Forelimb muscle (tissue), 1 donor: ENCODE measurements at regions not wholly inside any gene's neighbourhood (a gene's known extent, or its start where the extent isn't known, plus 50 kb on each side); places are given as distances from the start of the nearest gene placed in this dataset.

Source experiments
- DNase-seq: peaks from one replicate; pipeline ENCODE4 v3.0.0-alpha.2; 2013; ENCODE audit warnings: low read depth

GRCh38 chr4:33268776-33269175, 2548.6 kb downstream of the PCDH7 start:
- DNase-seq = no peak

DNA sequence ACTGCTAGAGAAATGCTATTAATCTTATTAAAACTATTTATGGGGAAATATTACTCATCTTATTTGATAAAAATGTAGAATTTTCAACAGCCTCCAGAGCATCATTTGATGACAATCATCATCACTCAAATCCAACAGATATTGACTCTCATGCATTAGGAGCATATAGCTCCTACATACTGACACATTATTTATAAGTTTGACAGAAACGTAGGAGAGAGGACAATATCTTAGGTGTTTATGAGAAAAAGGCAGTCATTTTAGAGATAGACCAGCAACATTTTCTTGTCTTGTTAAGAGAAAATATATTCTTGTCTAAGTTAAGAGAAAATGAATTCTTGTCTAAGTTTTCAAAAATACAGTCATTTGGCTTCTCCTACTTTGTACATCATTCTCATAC, 2550.2 kb downstream of the PCDH7 start:
- DNase-seq = no peak

GRCh38 chr4:33272722-33273121, 2552.6 kb downstream of the PCDH7 start:
- DNase-seq = no peak

GRCh38 chr4:33283818-33284217, 2563.6 kb downstream of the PCDH7 start:
- no peak for DNase-seq

- no peak for DNase-seq
These were observed 2576.8 kb downstream of the PCDH7 start for GRCh38 chr4:33296876-33297455.

GRCh38 chr4:33302321-33302720, 2582.2 kb downstream of the PCDH7 start:
- DNase-seq = no peak

DNA sequence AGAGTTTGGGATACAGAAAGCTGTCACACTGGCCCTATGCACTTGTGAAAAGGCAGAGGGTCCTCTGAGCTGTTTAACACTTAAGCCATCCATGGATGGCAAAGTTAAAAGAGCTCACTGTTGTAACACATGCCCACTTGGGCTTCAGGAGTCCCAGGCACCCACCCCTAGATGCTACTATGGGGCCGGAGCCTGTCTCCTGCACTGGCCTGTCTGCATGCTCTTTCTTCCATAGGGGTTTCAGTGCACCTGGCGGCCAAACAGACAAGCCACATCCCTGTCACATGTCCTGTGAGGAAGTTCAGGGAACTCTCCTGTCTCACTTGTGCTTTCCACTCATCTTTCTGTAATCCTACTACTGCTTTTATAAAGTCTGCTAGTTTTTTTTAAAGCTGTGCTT, 2586.0 kb downstream of the PCDH7 start:
- no peak for DNase-seq

DNA sequence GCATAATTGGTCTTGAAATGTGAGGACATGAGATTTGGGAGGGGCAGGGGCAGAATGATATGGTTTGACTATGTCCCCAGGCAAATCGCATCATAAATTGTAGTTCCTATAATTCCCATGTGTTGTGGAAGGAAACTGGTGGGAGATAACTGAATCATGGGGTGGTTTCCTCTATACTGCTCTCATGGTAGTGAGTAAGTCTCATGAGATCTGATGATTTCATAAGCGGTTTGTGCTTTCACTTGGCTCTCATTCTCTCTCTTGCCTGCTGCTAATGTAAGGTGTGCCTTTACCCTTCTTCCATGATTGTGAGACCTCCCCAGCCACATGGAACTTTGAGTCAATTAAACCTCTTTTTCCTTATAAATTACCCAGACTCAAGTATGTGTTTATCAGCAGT, 2595.9 kb downstream of the PCDH7 start:
- DNase-seq = no peak

- no peak for DNase-seq
These were observed 2596.4 kb downstream of the PCDH7 start for GRCh38 chr4:33316578-33316977.

DNA sequence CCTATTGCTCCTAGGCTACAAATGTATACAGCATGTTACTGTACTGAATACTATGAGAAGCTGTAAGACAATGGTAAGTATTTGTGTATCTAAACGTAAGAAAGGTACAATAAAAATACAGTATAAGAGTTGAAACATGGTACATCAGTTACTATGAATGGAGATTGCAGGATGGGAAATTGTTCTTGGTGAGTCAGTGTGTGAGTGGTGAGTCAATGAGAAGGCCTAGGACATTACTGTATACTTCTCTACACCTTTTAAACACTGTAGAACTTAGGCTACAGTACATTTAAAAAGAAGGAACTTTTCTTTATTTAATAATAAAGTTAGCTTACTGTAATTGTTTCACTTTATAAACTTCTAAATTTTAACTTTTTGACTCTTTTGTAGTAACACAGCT, 2603.2 kb downstream of the PCDH7 start:
- DNase-seq = no peak

DNA sequence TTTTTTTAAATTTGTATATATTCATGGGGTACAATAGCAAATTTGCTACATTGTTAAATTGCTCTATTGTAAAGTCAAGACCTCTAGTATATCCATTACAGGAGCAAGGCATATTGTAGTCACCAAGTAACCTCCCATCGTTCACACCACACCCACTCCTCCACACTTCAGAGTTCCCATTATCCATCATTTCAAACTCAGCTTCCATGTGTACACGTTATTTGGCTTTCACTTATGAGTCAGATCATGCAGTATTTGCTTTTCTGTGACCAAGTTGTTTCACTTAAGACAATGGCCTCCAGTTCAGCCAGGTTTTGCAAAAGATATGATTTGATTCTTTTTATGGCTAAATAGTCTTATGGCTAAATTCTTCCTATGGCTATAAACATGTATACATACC, 2614.2 kb downstream of the PCDH7 start:
- no peak for DNase-seq

- no peak for DNase-seq
These were observed 2619.6 kb downstream of the PCDH7 start for GRCh38 chr4:33339762-33340161.

- DNase-seq = no peak
These were observed 2620.0 kb downstream of the PCDH7 start for GRCh38 chr4:33340168-33340567.

GRCh38 chr4:33349376-33349775, 2629.2 kb downstream of the PCDH7 start:
- DNase-seq = peak; percentile 4

DNA sequence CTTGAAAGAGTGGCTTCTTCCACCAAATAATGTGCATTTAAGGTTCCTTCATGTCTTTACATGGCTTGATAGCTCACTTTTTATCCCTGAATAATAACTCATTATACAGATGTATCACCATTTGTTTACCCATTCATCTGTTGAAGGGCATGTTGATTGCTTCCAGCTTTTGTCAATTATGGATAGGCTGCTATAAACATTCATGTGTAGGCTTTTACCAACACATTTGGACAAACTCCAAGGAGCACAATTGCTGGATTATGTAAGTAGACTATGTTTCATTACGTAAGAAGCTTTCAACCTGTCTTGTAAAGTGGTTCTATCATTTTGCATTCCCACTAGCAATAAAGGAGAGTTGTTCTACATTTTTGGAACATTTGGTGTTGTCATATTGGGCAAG, 2637.0 kb downstream of the PCDH7 start:
- DNase-seq = no peak

- DNase-seq = no peak
These were observed 2649.3 kb downstream of the PCDH7 start for GRCh38 chr4:33369446-33369845.

DNA sequence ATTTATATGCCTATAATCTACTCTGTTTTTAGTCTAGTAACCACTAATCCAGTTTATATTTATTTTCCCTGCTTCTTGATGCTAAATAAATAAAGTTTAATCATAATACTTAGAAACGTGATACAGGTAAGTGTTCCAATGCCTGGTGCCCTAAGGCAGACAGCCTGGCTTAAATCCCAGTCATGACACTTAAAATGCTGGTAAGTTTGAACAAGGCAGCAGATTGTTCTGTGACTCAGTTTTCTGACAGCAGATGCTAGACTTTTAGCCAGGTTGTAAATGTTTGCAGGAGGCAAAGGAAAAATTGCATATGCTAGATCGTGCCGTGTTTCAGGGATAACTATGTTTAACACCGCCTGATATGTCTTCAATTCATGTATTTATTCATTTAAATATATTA, 2661.6 kb downstream of the PCDH7 start:
- no peak for DNase-seq

DNA sequence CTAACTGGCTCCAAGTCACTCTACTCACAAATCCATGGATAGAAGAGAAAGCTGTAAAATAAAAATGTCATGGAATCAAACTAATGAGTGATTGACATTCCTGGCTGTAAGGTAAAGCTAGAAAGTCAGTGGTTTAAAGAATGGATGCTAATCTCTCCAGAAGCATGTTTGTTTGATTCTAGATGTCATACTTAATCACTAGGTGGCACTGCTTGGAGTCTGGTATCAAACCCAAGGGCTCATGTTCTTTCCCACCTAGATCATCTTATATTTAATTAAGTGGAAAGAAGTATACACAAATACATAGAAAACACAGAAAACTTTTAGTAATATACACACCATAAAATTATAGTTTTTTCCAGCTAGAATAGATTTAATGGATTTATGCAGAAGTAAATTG, 2666.6 kb downstream of the PCDH7 start:
- no peak for DNase-seq

DNA sequence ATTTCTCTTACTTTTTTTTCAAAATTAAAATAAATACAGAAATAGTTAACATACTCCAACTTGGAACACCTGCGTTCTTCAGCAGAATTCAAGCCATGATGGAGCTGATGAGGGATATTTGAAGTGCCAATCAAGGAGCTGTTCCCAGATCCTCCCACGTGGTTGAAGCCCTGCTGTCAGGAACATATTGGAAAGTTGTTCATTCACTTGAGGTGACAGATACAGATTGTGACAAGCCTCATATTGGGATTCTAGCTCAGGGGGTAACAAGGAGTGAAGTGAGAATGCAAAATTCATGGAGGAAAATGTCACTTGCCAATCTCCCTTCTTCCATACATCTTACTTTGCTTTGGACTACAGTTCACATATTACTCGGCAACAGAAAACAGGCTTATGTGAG, 2670.8 kb downstream of the PCDH7 start:
- no peak for DNase-seq

- DNase-seq = no peak
These were observed 2675.7 kb downstream of the PCDH7 start for GRCh38 chr4:33395731-33396485.

- DNase-seq = no peak
These were observed 2680.3 kb downstream of the PCDH7 start for GRCh38 chr4:33400504-33400903.

GRCh38 chr4:33407496-33407895, 2687.3 kb downstream of the PCDH7 start:
- no peak for DNase-seq

DNA sequence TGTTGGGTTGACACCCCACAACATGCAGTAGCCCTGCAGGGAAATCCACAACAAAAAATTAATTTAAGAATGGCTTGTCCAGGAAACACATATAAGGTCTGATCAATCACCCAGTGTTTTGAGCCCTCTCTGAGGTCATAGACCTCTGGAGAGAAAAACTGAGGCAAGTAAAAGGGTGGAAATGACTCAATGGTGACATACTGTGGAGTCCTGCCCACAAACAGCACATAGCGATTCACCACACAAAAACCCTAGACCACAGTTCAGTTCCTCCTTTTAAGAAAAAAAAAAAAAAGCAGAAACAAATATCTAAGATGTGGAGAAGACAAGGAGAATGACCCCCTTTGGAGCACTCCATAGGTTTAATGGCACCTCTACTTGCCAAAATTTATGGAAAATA, 2691.0 kb downstream of the PCDH7 start:
- DNase-seq = no peak

GRCh38 chr4:33421887-33422286, 2701.7 kb downstream of the PCDH7 start:
- no peak for DNase-seq
